Activated CD8-positive, alpha-beta memory T cell treated with anti-CD3 and anti-CD28 coated beads, Interleukin-2, amount 10 ng/mL, durations not matched to agents 7 days and 5 days (primary cell): ENCODE measurements at regions not wholly inside any gene's neighbourhood (a gene's known extent, or its start where the extent isn't known, plus 50 kb on each side); places are given as distances from the start of the nearest gene placed in this dataset.
"Not testable (repeated sequence)": the region's sequence is repeated elsewhere in the genome, so short reads cannot be mapped to it uniquely, and the experiment has no call there.

Experiments used
- ATAC-seq: fragments of 150-1000 bp; cut with Tn5 transposase; one replicate; pipeline ENCODE4 v1.10.0; 2021; ENCODE audit warnings: moderate library complexity
- CTCF ChIA-PET: fragments of 350-600 bp; sonication (Branson Sonifier 250); formaldehyde crosslinking; loops from one replicate; lab custom pipeline; 2021; ENCODE audit warnings: antibody characterized with exemption; lab: Charles Lee
- DNase-seq: peaks from one replicate; pipeline ENCODE4 v3.0.0-alpha.2; 2020
- H3K27ac Mint-ChIP-seq: one replicate; pipeline ENCODE4 v1.8.0; 2021; ENCODE audit warnings: mild to moderate bottlenecking, mixed read lengths
- H3K27me3 Mint-ChIP-seq: one replicate; pipeline ENCODE4 v1.8.0; 2021; ENCODE audit warnings: mixed read lengths
- H3K36me3 Mint-ChIP-seq: one replicate; pipeline ENCODE4 v1.8.0; 2021; ENCODE audit warnings: mild to moderate bottlenecking, mixed read lengths
- H3K4me1 Mint-ChIP-seq: one replicate; pipeline ENCODE4 v1.8.0; 2021; ENCODE audit warnings: mixed read lengths
- H3K4me3 Mint-ChIP-seq: one replicate; pipeline ENCODE4 v1.8.0; 2021; ENCODE audit warnings: mild to moderate bottlenecking, moderate library complexity, mixed read lengths
- H3K9me3 Mint-ChIP-seq: one replicate; pipeline ENCODE4 v1.8.0; 2022; ENCODE audit warnings: low read depth, mixed read lengths

DNA sequence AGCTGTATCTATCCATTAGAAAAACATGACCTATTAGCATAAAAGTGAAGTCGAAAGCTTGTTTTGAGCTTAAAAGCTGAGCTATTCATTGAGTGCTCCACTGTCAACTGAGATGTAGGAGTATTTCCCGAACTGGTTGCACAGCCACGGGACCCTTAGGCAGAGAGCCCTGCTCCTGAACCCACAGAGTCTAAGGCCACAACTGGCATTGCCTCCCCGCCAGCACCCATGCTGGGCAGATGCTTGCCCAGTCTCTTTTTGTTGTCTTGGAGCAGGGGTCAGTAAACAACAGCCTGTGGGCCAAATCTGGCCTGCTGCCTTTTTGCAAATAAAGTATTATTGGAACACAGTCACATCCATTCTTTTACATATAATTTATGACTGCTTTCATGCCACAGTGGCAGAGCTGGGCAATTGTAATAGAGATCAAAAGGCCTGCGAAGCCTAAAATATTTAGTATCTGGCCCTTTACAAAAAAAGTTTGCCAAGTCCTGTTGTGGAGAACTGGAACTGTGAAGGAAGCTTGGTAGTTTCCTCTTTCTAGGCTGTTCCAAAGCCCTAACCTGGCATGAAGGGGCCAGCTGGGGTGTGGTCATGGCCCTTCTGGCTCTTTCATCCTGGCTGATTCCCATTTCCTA, 58.4 kb upstream of the WAPL start:
- no peak overlapping the region for H3K27ac Mint-ChIP-seq

DNA sequence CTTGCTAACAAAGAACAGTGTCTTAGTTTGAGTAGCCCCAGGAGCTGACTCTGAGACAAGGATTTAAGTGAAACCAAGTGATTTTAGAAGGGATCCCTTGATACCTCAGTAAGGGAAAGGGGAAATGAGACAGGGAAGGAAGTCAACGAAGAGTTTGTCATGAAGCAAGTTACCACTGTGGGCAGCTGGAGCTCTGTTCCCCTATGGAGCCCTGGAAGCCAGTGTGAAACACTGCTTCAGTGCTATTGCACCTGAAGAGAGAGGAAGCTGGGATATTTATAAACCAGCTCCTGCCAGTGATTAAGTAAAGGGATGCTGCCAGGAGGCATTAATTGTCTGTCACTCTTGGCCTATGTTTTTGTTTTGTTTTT, 58.9 kb upstream of the WAPL start:
- H3K4me1 Mint-ChIP-seq, result peaks cover 2% of the 10 kb centered on the region
- ATAC-seq (no peak), DNase-seq (no peak)
- H3K9me3 Mint-ChIP-seq, result no peaks in the 10 kb centered on the region
- H3K36me3 Mint-ChIP-seq, result no peaks in the 10 kb centered on the region
- CTCF ChIA-PET, result interaction anchor here (0.7 to 2.0 kb wide), 2 partner anchors 52 to 180 kb away, joined by 3 to 16 read pairs; no protein-coding TSS in a partner anchor
- H3K27ac Mint-ChIP-seq, result no peak overlapping the region
- H3K4me3 Mint-ChIP-seq, result no peak overlapping the region
- no peaks in the 10 kb centered on the region for H3K27me3 Mint-ChIP-seq

More for the DNA sequence above, 58.4 kb upstream of the WAPL start:
- H3K4me1 Mint-ChIP-seq, result no peaks in the 10 kb centered on the region
- H3K4me3 Mint-ChIP-seq, result no peak overlapping the region
- no peaks in the 10 kb centered on the region for H3K9me3 Mint-ChIP-seq
- CTCF ChIA-PET, result interaction anchor here (0.7 to 2.0 kb wide), 3 partner anchors 52 to 192 kb away, joined by 3 to 16 read pairs (median 3); no protein-coding TSS in a partner anchor
- no peaks in the 10 kb centered on the region for H3K36me3 Mint-ChIP-seq
- DNase-seq (no peak), ATAC-seq (no peak)
- no peaks in the 10 kb centered on the region for H3K27me3 Mint-ChIP-seq

DNA sequence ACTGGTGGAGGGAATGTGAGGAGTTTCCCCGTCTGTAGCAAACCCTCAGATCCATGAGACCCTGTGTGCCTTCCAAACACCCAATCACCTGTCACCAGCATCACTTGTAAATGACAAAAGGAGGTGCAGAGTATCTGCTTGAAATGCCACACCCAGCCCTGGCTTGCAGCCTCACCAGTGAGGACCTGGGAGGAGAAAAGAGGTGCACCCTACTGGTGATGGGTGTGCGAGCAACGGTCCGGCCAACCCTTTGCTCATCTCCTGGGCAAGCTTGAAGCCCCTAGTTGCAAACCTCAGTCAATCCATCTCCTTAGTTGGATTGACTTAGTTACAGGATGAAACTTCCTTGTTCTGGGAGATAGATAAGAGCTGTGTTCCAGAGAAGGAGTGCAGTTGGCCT, 62.4 kb upstream of the WAPL start:
- Mint-ChIP-seq H3K4me1 (peaks cover 2% of the 10 kb centered on the region), H3K36me3 (no peaks in the 10 kb centered on the region), H3K27ac (no peak overlapping the region), H3K4me3 (no peak overlapping the region), H3K9me3 (no peaks in the 10 kb centered on the region), H3K27me3 (no peaks in the 10 kb centered on the region)
- CTCF ChIA-PET, result interaction anchor here (1.9 to 9.2 kb wide), 4 partner anchors 27 to 206 kb away, joined by 4 to 191 read pairs (median 4); no protein-coding TSS in a partner anchor
- ATAC-seq (peak; percentile 48), DNase-seq (peak; percentile 46)

DNA sequence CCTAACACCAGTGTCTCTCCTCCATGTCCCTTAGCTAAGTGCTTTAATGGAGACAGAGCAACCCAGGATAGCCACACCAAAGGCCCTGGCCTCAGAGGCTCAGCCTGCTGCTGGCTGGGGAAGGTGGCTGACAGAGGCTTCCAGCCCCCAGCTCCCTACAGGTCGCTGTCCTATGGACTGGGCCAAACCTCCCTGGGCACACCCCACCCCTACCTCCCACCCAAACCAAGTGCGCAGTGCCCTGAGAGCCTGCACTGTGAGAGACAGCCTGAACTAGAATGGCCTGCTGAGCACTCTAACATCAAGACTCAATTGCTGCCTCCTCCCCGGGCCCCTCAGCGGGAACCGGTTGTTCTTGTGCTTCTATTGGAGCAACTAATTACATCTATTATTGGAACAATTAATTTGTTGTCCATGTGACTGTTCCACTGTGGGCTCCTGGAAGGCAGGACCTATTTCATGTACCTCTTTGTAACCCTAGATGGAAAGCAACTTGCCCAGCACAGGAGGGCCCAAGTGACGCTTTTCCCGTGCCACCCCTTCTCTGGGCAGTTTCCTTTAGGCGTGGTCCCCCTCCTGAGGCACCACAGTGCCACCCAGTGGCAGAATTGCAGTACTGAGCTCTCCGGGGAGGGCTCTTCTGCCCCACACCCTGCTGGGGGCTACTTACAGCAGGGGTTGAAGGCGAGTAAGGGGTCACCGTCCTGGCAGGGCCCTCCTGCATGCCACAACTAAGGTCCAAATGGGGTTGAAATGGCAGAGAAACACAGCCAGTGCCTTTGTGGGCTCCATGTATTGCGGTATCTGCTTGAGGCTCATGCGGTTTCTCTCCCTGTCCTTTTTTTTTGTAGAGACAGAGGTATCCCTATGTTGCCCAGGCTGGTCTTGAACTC, 63.7 kb upstream of the WAPL start:
- Mint-ChIP-seq H3K27me3 (no peaks in the 10 kb centered on the region), H3K9me3 (no peaks in the 10 kb centered on the region), H3K27ac (no peak overlapping the region), H3K36me3 (no peaks in the 10 kb centered on the region), H3K4me3 (no peak overlapping the region), H3K4me1 (peaks cover 2% of the 10 kb centered on the region)
- CTCF ChIA-PET, result interaction anchor here (0.5 to 9.2 kb wide), 33 partner anchors 9 to 793 kb away, joined by 3 to 191 read pairs (median 3); no protein-coding TSS in a partner anchor
- ATAC-seq, result peak; percentile 94
- DNase-seq, result peak; percentile 79

DNA sequence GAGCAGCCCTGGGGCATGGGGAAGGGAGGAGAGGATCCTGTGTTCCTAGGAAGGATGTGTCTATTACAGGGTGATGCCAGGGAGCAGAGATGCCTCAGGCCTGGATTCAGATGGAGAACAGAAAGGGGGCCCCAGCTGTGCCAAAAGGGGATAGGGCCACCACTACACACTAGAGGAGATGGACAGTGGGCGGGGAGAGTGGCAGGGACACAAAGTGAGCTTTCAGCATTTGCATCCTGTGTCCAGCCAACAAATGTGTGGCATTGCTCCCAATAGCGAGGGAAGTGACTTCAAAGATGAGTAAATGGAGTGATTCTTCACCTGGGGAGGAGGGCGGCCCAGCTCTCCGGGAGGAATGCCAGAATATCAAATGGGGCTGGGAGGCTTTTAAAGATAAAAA, 64.9 kb upstream of the WAPL start:
- peaks cover 2% of the 10 kb centered on the region for H3K4me1 Mint-ChIP-seq
- DNase-seq, result no peak
- no peak for ATAC-seq
- no peaks in the 10 kb centered on the region for H3K36me3 Mint-ChIP-seq
- CTCF ChIA-PET, result interaction anchor here (0.7 to 9.2 kb wide), 5 partner anchors 9 to 201 kb away, joined by 3 to 191 read pairs (median 5); no protein-coding TSS in a partner anchor
- H3K27ac Mint-ChIP-seq, result no peak overlapping the region
- H3K27me3 Mint-ChIP-seq, result no peaks in the 10 kb centered on the region
- H3K4me3 Mint-ChIP-seq, result no peak overlapping the region
- no peaks in the 10 kb centered on the region for H3K9me3 Mint-ChIP-seq

DNA sequence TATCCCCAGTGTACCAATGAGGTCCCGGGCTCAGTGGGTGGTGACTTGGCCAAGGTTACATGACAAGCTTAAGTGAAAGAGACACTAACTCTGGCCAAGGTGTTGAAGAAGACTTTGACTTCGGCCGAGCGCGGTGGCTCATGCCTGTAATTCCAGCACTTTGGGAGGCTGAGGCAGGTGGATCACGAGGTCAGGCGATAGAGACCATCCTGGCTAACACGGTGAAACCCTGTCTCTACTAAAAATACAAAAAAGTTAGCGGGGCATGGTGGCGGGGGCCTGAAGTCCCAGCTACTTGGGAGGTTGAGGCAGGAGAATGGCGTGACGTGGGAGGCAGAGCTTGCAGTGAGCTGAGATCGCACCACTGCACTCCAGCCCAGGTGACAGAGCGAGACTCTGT, 65.6 kb upstream of the OPN4 start:
- not testable (repeated sequence) for ATAC-seq, H3K27me3 Mint-ChIP-seq, H3K9me3 Mint-ChIP-seq, H3K36me3 Mint-ChIP-seq, H3K27ac Mint-ChIP-seq, DNase-seq, H3K4me3 Mint-ChIP-seq, H3K4me1 Mint-ChIP-seq
- CTCF ChIA-PET, result interaction anchor here (9.2 kb wide), 1 partner anchor 193 kb away, joined by 191 read pairs; no protein-coding TSS in a partner anchor

DNA sequence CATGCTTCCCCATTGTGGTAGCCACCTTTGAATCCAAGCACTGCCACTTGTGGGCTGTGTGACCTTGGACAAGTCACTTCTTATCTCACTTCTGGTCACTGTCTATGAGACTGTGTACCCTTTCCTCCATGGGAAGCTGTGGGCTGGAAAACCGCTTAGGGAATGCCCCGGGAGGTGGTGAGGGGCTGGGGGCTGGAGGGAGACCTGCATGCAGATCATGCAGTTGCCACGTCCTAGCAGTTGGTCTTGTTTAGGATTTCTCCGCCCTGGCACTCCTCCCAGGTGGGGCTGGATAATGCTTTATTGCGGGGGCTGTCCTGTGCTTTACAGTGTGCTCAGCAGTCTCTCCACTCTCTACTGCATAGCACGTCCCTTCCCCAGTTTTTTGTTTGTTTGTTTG, 62.9 kb upstream of the OPN4 start:
- no peak for DNase-seq
- H3K27ac Mint-ChIP-seq, result no peak overlapping the region
- no peaks in the 10 kb centered on the region for H3K36me3 Mint-ChIP-seq
- no peak for ATAC-seq
- CTCF ChIA-PET, result no interaction called here
- no peaks in the 10 kb centered on the region for H3K9me3 Mint-ChIP-seq
- peaks cover 2% of the 10 kb centered on the region for H3K4me1 Mint-ChIP-seq
- H3K4me3 Mint-ChIP-seq, result no peak overlapping the region
- no peaks in the 10 kb centered on the region for H3K27me3 Mint-ChIP-seq

DNA sequence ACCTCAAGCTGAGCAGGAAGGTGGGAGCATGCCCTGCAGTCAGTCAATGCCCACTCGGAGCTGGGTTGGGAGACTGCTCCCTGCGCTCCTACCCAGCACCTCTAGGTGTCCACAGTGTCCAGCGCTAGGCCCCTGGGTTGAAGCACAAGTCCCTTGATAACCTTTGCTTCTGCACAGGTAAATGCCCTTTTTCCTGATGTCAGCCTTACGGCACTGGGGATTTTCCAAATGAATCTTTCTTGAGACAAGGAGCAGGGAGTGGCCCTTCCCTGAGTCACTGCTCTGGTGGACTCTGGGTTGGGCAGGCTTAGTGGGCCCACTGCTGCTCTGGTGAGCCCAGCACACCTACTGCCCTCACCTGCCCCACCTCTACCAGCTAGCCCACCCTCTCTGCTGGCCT, 61.9 kb upstream of the OPN4 start:
- H3K27me3 Mint-ChIP-seq, result no peaks in the 10 kb centered on the region

DNA sequence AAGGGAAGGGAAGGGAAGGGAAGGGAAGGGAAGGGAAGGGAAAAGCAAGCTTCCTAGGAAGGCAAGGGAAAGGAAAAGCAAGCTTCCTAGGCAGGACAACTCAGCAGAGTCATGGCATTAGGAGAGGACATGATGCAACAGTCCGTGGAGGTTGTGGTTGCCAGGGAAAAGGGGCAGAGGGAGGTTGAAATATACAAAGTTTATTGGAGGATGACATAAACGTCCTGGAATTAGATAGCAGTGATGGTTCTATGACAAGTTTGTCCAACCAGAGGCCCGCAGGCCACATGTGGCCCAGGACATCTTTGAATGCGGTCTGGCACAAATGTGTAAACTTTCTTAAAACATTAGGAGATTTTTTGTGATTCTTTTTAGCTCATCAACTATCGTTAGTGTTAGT, 59.8 kb upstream of the OPN4 start:
- Mint-ChIP-seq H3K36me3 (no peaks in the 10 kb centered on the region), H3K4me1 (peaks cover 2% of the 10 kb centered on the region), H3K27me3 (no peaks in the 10 kb centered on the region), H3K9me3 (no peaks in the 10 kb centered on the region), H3K4me3 (no peak overlapping the region), H3K27ac (no peak overlapping the region)
- no peak for DNase-seq
- ATAC-seq, result no peak
- CTCF ChIA-PET, result interaction anchor here (0.9 to 1.8 kb wide), 2 partner anchors 9 to 195 kb away, joined by 3 to 4 read pairs; no protein-coding TSS in a partner anchor

More for the DNA sequence above, 61.9 kb upstream of the OPN4 start:
- Mint-ChIP-seq H3K4me3 (no peak overlapping the region), H3K9me3 (no peaks in the 10 kb centered on the region), H3K36me3 (no peaks in the 10 kb centered on the region), H3K4me1 (peaks cover 2% of the 10 kb centered on the region), H3K27ac (no peak overlapping the region)
- CTCF ChIA-PET, result no interaction called here
- no peak for ATAC-seq
- DNase-seq, result no peak

DNA sequence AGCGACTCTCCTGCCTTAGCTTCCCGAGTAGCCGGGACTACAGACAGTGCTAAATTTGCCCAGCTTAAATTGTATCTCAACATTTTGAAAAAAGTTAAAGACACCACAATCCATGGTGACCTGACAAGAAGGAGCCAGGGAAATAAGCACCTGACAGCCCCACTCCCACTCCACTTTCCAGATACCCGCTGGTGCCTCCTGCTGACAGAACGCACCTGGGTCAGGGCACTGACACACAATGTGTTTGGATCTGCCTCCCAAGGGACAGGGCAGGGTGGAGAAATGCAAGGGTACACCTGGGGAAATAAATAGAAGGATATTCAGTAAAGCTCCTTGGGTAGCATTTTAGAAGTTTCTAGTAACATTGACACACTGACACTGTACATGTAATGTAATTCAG, 58.9 kb upstream of the OPN4 start:
- H3K9me3 Mint-ChIP-seq, result no peaks in the 10 kb centered on the region
- no peak overlapping the region for H3K4me3 Mint-ChIP-seq
- H3K4me1 Mint-ChIP-seq, result peaks cover 2% of the 10 kb centered on the region
- CTCF ChIA-PET, result interaction anchor here (0.9 to 1.8 kb wide), 3 partner anchors 10 to 200 kb away, joined by 3 to 4 read pairs (median 4); no protein-coding TSS in a partner anchor
- peaks cover 3% of the 10 kb centered on the region for H3K27me3 Mint-ChIP-seq
- no peaks in the 10 kb centered on the region for H3K36me3 Mint-ChIP-seq
- no peak for ATAC-seq
- no peak for DNase-seq
- H3K27ac Mint-ChIP-seq, result no peak overlapping the region

DNA sequence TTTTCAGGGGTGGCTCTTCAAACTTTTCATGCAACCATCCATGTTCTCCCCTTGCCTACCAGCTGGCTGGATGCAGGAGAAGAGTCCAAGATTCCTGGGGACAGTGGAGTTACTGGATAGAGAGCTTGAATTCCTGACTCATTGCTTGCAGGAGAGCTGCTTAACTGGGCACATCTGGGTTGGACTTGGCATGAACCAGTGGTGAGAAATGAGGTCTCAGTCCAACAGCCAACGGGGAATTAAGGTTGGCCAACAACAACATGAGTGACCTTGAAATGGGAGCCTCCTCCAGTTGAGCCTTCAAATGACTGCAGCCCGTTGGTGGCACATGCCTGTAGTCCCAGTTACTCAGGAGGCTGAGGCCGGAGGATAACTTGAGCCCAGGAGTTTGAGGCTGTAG, 58.1 kb upstream of the OPN4 start:
- DNase-seq (no peak), ATAC-seq (no peak)
- peaks cover 2% of the 10 kb centered on the region for H3K4me1 Mint-ChIP-seq
- H3K27ac Mint-ChIP-seq, result no peak overlapping the region
- H3K27me3 Mint-ChIP-seq, result peaks cover 4% of the 10 kb centered on the region
- H3K9me3 Mint-ChIP-seq, result no peaks in the 10 kb centered on the region
- no peaks in the 10 kb centered on the region for H3K36me3 Mint-ChIP-seq
- H3K4me3 Mint-ChIP-seq, result no peak overlapping the region
- CTCF ChIA-PET, result interaction anchor here (0.6 to 1.0 kb wide), 2 partner anchors 10 to 190 kb away, joined by 3 to 4 read pairs; no protein-coding TSS in a partner anchor

DNA sequence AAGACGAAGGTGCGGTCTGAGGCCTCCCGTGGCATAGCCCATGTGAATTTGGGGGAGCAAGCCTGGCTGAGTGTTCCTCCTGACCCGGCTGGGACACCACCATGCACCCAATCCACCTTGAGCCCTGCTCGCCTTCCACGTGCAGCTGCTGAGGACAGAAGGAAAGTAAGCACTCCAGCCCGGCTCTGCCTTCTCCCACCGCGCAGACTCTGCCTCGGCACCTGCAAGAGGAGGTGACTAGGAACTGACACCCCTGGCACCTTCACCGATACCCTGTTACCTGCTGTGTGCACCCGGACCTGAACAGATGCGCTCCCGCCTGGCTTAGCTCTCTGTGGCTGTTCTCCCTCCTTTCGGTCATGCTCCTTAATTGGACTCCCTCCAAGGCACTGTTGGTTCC, 57.0 kb upstream of the OPN4 start:
- H3K4me3 Mint-ChIP-seq, result no peak overlapping the region
- H3K9me3 Mint-ChIP-seq, result no peaks in the 10 kb centered on the region
- no peak for DNase-seq
- peaks cover 2% of the 10 kb centered on the region for H3K4me1 Mint-ChIP-seq
- no peak overlapping the region for H3K27ac Mint-ChIP-seq
- no peaks in the 10 kb centered on the region for H3K36me3 Mint-ChIP-seq
- H3K27me3 Mint-ChIP-seq, result peaks cover 11% of the 10 kb centered on the region
- no peak for ATAC-seq
- CTCF ChIA-PET, result no interaction called here

DNA sequence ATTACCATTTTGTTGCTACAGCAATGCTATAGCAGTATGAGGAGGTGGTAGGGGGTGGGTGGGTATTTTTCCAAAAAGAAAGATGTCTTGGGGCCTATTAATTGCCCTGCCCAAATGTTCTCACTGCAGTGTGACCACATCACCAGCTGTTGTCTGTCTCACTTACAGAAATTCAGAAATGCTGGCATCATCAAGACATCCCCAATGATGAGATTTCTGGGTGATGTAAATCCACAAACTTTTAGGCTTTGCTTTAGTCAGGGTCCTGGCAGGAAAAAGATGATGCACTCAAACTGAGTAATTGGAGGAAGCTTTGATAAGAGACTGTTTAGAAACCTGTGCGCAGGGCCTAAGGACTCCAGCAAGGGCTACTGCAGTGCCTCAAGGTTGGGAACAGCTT, 56.2 kb upstream of the OPN4 start:
- H3K27me3 Mint-ChIP-seq, result peaks cover 17% of the 10 kb centered on the region
- no peak overlapping the region for H3K27ac Mint-ChIP-seq
- no peaks in the 10 kb centered on the region for H3K36me3 Mint-ChIP-seq
- no peaks in the 10 kb centered on the region for H3K9me3 Mint-ChIP-seq
- no peak overlapping the region for H3K4me3 Mint-ChIP-seq
- no peak for ATAC-seq
- H3K4me1 Mint-ChIP-seq, result peaks cover 2% of the 10 kb centered on the region
- DNase-seq, result no peak
- CTCF ChIA-PET, result no interaction called here
